ENCODE measurements at regions not wholly inside any gene's neighbourhood (a gene's known extent, or its start where the extent isn't known, plus 50 kb on each side); places are given as distances from the start of the nearest gene placed in this dataset.

GRCh38 chr2:239693761-239694415 lies 293.1 kb upstream of the HDAC4 start (continued):
- TF ChIP-seq ELK1 (CRISPR knock-in tag; IDR thresholded peaks at IDR 0.05) (no peak), SUPT5H (IDR thresholded peaks at IDR 0.05) (no peak), ZMIZ1 (IDR thresholded peaks at IDR 0.05; ENCODE audit: low read depth in 2 of 2, low read length in 2 of 2) (no peak), MAFK (IDR thresholded peaks at IDR 0.05; ENCODE audit: low read length) (no peak), JUN (IDR thresholded peaks at IDR 0.05; ENCODE audit: borderline replicate concordance, low read depth, low read length) (no peak), JUN (CRISPR knock-in tag; IDR thresholded peaks at IDR 0.05; ENCODE audit: borderline replicate concordance) (no peak)
